ENCODE measurements at regions not wholly inside any gene's neighbourhood (a gene's known extent, or its start where the extent isn't known, plus 50 kb on each side); places are given as distances from the start of the nearest gene placed in this dataset.

DNA sequence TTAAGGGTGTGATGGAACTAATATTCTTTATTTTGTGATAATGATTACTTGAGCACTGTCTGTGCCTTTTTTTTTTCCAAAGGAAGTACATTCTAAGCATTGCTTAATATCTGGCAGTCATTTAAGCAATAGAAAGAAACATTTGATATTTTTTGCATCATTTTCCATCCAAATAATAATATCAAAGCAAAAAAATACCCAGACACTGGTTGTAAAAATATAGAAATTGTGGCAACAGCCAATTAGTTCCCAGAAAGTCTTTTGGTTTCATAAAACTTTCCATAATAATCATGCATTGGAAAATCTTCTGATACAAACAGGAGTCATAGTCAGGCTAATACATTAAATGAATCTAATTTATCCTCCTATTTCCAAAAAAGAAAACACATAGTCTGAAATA is 629.3 kb upstream of the ADAMTS5 start:
- no peak for TF ChIP-seq EZH2 (IDR thresholded peaks at IDR 0.05; ENCODE audit: borderline replicate concordance, low read depth, low read length, poor library complexity, severe bottlenecking)
- TF ChIP-seq, protein P1, sequence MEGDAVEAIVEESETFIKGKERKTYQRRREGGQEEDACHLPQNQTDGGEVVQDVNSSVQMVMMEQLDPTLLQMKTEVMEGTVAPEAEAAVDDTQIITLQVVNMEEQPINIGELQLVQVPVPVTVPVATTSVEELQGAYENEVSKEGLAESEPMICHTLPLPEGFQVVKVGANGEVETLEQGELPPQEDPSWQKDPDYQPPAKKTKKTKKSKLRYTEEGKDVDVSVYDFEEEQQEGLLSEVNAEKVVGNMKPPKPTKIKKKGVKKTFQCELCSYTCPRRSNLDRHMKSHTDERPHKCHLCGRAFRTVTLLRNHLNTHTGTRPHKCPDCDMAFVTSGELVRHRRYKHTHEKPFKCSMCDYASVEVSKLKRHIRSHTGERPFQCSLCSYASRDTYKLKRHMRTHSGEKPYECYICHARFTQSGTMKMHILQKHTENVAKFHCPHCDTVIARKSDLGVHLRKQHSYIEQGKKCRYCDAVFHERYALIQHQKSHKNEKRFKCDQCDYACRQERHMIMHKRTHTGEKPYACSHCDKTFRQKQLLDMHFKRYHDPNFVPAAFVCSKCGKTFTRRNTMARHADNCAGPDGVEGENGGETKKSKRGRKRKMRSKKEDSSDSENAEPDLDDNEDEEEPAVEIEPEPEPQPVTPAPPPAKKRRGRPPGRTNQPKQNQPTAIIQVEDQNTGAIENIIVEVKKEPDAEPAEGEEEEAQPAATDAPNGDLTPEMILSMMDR (conservative IDR thresholded peaks at IDR 0.05; ENCODE audit: low read depth, low read length): no peak

All from A673 (cell line).